ENCODE measurements at regions not wholly inside any gene's neighbourhood (a gene's known extent, or its start where the extent isn't known, plus 50 kb on each side); places are given as distances from the start of the nearest gene placed in this dataset.

- no peak for ATAC-seq
- H3K27ac ChIP-seq: no peak overlapping the region
These were observed 319.9 kb upstream of the COBL start for GRCh38 chr7:51636503-51636902.

DNA sequence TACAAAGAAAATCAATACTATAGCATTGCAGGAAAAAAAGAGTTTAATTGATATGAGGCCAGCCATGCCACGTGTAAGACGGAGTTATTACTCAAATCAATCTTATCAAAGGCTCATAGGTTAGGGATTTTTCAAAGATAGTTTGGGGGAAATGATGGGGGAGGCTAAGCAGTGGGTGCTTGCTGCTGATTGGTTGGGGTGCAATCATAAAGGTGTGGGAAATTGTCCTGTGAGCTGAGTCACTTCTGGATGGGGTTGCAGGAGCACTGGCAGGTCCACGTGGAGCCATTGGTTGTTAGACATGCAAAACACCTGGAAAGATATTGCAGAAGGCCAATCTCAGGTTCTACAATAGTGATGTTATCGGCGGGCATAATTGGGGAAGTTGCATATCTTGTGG, 319.2 kb upstream of the COBL start:
- Histone ChIP-seq H3K27me3 (no peaks in the 10 kb centered on the region), H3K4me1 (no peaks in the 10 kb centered on the region), H3K4me3 (no peak overlapping the region), H3K9me3 (no peaks in the 10 kb centered on the region), H3K36me3 (no peaks in the 10 kb centered on the region), H3K27ac (no peak overlapping the region)
- TF ChIP-seq, protein P1, sequence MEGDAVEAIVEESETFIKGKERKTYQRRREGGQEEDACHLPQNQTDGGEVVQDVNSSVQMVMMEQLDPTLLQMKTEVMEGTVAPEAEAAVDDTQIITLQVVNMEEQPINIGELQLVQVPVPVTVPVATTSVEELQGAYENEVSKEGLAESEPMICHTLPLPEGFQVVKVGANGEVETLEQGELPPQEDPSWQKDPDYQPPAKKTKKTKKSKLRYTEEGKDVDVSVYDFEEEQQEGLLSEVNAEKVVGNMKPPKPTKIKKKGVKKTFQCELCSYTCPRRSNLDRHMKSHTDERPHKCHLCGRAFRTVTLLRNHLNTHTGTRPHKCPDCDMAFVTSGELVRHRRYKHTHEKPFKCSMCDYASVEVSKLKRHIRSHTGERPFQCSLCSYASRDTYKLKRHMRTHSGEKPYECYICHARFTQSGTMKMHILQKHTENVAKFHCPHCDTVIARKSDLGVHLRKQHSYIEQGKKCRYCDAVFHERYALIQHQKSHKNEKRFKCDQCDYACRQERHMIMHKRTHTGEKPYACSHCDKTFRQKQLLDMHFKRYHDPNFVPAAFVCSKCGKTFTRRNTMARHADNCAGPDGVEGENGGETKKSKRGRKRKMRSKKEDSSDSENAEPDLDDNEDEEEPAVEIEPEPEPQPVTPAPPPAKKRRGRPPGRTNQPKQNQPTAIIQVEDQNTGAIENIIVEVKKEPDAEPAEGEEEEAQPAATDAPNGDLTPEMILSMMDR (IDR thresholded peaks at IDR 0.05): no peak
- ATAC-seq (no peak), DNase-seq (no peak)
- intact Hi-C loops (cut with DNase I): no loop called here

More at GRCh38 chr7:51636503-51636902, 319.9 kb upstream of the COBL start:
- Histone ChIP-seq H3K27me3 (no peaks in the 10 kb centered on the region), H3K4me1 (no peaks in the 10 kb centered on the region), H3K36me3 (no peaks in the 10 kb centered on the region), H3K4me3 (no peak overlapping the region), H3K9me3 (no peaks in the 10 kb centered on the region)
- no peak for DNase-seq
- intact Hi-C loops (cut with DNase I): no loop called here
- TF ChIP-seq, protein P1 (IDR thresholded peaks at IDR 0.05): no peak

- no peak overlapping the region for H3K4me3 ChIP-seq
These were observed 317.9 kb upstream of the COBL start for GRCh38 chr7:51634538-51634937.

DNA sequence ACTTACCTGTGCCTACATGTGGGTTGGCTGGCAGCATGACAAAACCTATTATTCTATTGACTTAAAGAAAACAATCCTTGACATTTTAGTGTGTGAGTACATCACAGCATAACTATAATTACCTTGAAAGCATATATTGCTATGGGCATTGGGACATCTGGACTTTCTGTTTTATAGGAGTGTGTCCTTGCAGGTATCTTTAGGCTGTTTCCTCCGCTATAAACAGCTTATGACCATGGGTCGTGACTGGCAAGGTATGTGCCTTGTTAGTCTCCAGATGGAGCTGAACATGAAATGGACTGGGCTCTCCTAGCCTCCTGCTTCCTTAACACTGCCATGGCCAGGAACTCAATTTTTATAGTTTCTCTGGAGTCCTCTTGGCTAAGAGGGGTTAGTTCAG, 317.4 kb upstream of the COBL start:
- H3K27ac ChIP-seq: no peak overlapping the region
- H3K27me3 ChIP-seq: no peaks in the 10 kb centered on the region
- DNase-seq: no peak
- H3K36me3 ChIP-seq: no peaks in the 10 kb centered on the region
- TF ChIP-seq, protein P1 (IDR thresholded peaks at IDR 0.05): no peak
- intact Hi-C loops (cut with DNase I): no loop called here
- ATAC-seq: no peak
- no peak overlapping the region for H3K4me3 ChIP-seq
- no peaks in the 10 kb centered on the region for H3K4me1 ChIP-seq
- H3K9me3 ChIP-seq: no peaks in the 10 kb centered on the region

More at GRCh38 chr7:51634538-51634937, 317.9 kb upstream of the COBL start:
- Histone ChIP-seq H3K27me3 (no peaks in the 10 kb centered on the region), H3K9me3 (no peaks in the 10 kb centered on the region), H3K27ac (no peak overlapping the region), H3K36me3 (no peaks in the 10 kb centered on the region), H3K4me1 (no peaks in the 10 kb centered on the region)
- DNase-seq (no peak), ATAC-seq (no peak)
- TF ChIP-seq, protein P1 (IDR thresholded peaks at IDR 0.05): no peak
- intact Hi-C loops (cut with DNase I): no loop called here

GRCh38 chr7:51633596-51633995, 317.0 kb upstream of the COBL start:
- Histone ChIP-seq H3K9me3 (no peaks in the 10 kb centered on the region), H3K36me3 (no peaks in the 10 kb centered on the region), H3K4me1 (no peaks in the 10 kb centered on the region), H3K4me3 (no peak overlapping the region), H3K27me3 (no peaks in the 10 kb centered on the region), H3K27ac (no peak overlapping the region)
- intact Hi-C loops (cut with DNase I): no loop called here
- TF ChIP-seq, protein P1 (IDR thresholded peaks at IDR 0.05): no peak
- DNase-seq: no peak
- ATAC-seq: no peak

GRCh38 chr7:51633006-51633405, 316.4 kb upstream of the COBL start:
- TF ChIP-seq, protein P1 (IDR thresholded peaks at IDR 0.05): no peak
- Histone ChIP-seq H3K27me3 (no peaks in the 10 kb centered on the region), H3K27ac (no peak overlapping the region), H3K36me3 (no peaks in the 10 kb centered on the region), H3K4me3 (no peak overlapping the region), H3K4me1 (no peaks in the 10 kb centered on the region), H3K9me3 (no peaks in the 10 kb centered on the region)
- no peak for DNase-seq
- intact Hi-C loops (cut with DNase I): no loop called here
- ATAC-seq: no peak
